Astrocyte of the spinal cord (primary cell): ENCODE measurements at regions not wholly inside any gene's neighbourhood (a gene's known extent, or its start where the extent isn't known, plus 50 kb on each side); places are given as distances from the start of the nearest gene placed in this dataset.

Experiments used
- DNase-seq: peaks from one replicate; pipeline ENCODE4 v3.0.0; 2011; ENCODE audit warnings: low read depth, low spot score
- H3K4me3 ChIP-seq: 2 replicates; pipeline ENCODE4 v1.5.1; 2011; ENCODE audit warnings: low read depth, mild to moderate bottlenecking, low read length, moderate library complexity
- in situ Hi-C: cut with HindIII; loops from 2 replicates; pipeline ENCODE4 v1.10.0; 2017; ENCODE audit warnings: low sequenced_read_pairs
- TF ChIP-seq, protein P1 (sequence below): IDR thresholded peaks from 2 replicates; pipeline ENCODE4 v1.5.1; 2012; ENCODE audit warnings: low read depth, mild to moderate bottlenecking, low read length, inconsistent platforms

DNA sequence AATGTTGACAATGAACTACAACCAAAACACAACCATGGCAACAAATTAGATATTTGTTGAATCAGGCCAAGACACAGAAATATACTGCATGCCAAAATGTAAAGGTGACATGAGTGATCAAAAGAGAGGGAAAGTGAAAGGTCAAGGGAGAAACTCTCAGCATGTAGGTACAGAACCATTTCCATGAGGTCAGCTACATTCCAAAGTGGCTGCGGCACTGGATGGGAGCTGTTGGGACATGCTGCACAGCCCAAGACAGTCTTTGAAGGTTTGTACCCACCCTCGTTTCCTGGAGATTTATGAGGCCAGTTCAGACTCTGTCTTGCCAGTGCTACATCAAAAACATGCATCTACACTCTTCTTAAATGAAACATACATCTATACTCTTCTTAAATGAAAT is 579.9 kb downstream of the BMP2 start:
- H3K4me3 ChIP-seq, result no peak overlapping the region
- no peak for DNase-seq
- TF ChIP-seq, protein P1, sequence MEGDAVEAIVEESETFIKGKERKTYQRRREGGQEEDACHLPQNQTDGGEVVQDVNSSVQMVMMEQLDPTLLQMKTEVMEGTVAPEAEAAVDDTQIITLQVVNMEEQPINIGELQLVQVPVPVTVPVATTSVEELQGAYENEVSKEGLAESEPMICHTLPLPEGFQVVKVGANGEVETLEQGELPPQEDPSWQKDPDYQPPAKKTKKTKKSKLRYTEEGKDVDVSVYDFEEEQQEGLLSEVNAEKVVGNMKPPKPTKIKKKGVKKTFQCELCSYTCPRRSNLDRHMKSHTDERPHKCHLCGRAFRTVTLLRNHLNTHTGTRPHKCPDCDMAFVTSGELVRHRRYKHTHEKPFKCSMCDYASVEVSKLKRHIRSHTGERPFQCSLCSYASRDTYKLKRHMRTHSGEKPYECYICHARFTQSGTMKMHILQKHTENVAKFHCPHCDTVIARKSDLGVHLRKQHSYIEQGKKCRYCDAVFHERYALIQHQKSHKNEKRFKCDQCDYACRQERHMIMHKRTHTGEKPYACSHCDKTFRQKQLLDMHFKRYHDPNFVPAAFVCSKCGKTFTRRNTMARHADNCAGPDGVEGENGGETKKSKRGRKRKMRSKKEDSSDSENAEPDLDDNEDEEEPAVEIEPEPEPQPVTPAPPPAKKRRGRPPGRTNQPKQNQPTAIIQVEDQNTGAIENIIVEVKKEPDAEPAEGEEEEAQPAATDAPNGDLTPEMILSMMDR, result no peak
- in situ Hi-C loops, result no loop called here

DNA sequence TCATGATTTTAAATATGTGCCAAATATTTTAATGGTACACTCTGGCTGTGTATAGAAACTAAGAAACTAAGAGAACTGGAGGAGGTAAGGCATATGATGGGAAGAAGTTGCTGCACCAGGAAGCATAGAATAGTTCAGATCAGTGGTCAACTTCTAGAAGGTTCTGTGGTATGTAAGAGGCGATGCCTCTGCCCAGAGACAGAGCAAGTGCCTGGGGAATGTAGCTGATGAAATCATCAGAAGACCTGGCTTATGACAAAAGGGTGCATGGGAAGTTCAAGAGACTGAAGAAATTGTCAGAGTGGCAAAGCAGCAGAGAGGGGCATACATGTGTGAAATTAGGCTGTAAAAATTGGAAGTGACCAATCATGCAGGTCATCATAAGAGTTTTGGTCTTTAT is 580.8 kb downstream of the BMP2 start:
- no peak for DNase-seq
- TF ChIP-seq, protein P1, result no peak
- in situ Hi-C loops, result no loop called here
- H3K4me3 ChIP-seq, result no peak overlapping the region

DNA sequence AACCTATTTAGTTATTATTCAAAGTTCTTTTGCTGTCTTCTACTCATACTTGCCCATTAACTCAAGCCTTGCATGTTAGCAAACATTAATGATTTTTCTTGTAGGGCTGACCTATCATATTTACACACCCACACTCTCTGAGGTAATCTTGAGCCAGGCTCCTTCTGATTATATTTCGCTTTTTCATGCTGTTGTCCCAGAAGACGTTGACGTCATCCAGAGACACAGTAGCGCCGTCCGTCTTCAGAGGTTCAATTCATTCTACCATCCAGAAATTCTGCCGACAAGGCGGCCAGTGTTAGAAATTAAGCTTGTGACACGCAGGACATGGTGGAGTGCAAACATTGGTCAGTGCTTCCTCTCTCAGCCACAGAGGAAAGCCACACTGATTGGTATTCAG is 584.7 kb downstream of the BMP2 start:
- DNase-seq, result no peak
- no peak overlapping the region for H3K4me3 ChIP-seq
- in situ Hi-C loops, result no loop called here
- TF ChIP-seq, protein P1, result no peak

DNA sequence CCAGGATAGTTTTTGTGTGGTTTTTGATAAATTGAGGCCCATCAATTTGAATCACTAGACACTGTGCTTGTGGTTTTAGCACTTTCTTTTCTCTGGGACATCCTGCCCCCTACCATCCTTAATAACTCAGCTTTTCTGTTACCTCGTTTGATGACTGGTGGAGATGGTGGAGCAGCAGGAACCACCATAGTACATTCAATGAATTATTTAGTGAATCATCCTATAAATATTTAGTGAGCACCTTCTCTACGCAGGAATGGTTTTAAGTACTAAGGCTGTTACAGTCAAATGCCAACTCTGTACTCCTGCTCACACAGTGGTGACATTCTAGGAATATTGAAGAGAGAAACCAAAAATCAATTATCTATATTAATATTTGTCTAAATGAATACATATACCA is 585.2 kb downstream of the HAO1 start:
- H3K4me3 ChIP-seq, result no peak overlapping the region
- TF ChIP-seq, protein P1, result no peak
- no peak for DNase-seq
- in situ Hi-C loops, result no loop called here

DNA sequence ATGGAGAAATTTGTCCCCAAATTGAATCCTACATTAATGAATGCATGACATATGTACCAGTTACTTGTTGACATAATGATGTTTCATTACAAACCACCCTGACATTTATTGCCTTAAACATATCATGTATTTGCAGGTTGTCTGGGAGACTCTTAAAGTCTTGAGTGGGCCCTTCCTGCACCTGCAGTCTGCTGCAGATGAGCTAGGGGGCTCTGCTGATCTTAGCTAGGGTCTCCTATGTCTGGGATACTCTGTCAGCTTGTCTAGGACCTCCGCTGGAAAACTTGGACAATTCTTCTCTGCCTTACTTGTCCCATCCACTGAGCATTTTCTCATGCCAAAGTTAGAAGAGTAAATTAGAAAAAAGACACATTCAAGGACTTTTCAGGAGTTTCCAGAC is 581.6 kb downstream of the HAO1 start:
- TF ChIP-seq, protein P1, result peak; percentile 14
- no peak for DNase-seq
- in situ Hi-C loops, result no loop called here
- H3K4me3 ChIP-seq, result no peak overlapping the region

DNA sequence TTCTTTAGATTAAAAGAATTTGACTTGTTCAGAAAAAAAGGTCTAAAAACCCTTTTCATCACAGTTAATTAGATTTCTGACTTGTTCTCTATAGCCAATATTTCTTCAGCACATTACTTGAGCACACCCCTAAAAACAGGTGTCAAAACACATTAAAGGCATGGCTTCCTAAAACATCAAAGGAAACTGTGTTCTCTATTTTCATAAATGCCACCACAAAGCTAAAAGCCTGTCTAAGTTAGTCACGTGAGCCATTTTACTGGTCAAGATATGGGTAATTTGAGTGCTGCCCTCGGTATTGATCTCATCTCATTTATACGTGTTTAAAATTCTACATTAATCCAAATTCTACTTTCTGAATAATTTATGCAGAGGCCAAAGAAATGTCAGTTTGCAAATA is 580.5 kb downstream of the HAO1 start:
- in situ Hi-C loops, result no loop called here
- no peak overlapping the region for H3K4me3 ChIP-seq
- no peak for DNase-seq
- TF ChIP-seq, protein P1, result no peak

DNA sequence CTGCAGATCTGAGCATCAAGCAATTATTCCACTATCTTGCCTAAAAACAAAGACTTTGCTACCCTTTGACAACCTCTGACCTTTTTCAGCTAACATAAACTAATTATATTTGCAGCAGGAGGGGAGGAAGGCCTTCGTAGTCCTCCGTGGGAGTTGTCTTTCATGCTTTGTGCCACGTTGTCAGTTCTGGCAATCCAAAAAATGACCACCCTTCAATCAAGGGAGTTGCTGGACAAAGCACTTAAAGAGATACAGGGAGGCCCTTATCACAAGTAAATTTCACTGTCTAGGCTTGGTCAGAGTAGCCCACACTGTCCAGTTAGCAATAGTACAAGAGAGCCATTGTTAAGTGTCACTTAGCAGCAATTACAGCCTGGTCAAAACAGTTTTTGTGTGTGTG is 578.9 kb downstream of the HAO1 start:
- no peak for DNase-seq
- no peak overlapping the region for H3K4me3 ChIP-seq
- TF ChIP-seq, protein P1, result no peak
- in situ Hi-C loops, result no loop called here
